ENCODE measurements at regions not wholly inside any gene's neighbourhood (a gene's known extent, or its start where the extent isn't known, plus 50 kb on each side); places are given as distances from the start of the nearest gene placed in this dataset.
"Not testable (repeated sequence)": the region's sequence is repeated elsewhere in the genome, so short reads cannot be mapped to it uniquely, and the experiment has no call there.

- no peaks in the 10 kb centered on the region for H3K4me1 ChIP-seq (ENCODE audit: insufficient read depth, low read length)
- no peaks in the 10 kb centered on the region for H3K27me3 ChIP-seq (ENCODE audit: control insufficient read depth in 1 of 2, insufficient read depth in 2 of 2, low read length in 2 of 2)
- H3K9me3 ChIP-seq (ENCODE audit: low read length) = no peaks in the 10 kb centered on the region
- H3K4me3 ChIP-seq (ENCODE audit: low read depth in 1 of 2, low read length in 2 of 2) = no peak overlapping the region
- no peak overlapping the region for H3K27ac ChIP-seq (ENCODE audit: low read depth, low read length)
- H3K9ac ChIP-seq (ENCODE audit: low read length) = no peak overlapping the region
- H3K36me3 ChIP-seq (ENCODE audit: insufficient read depth, low read length) = no peaks in the 10 kb centered on the region
Observed at GRCh38 chr2:188677142-188677541, 297.0 kb upstream of the COL3A1 start.

DNA sequence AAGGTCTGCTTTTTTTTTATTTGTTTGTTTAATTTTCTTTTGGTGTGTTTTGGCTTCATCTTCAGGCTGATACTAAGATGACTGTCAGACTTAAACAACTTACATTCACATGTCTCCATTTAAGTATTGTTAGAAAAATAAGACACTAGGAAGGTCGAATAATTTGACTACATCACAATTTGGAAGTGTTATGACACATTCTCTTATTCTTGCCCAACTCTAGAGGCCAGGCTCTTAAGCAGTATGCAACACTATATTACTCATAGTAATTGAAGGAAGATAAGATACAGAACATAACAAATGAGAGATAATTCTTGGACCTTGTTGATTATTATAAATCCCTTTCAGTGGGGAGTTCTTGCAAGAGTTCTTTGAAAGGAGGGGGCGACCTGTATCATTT, 295.3 kb upstream of the COL3A1 start:
- no peaks in the 10 kb centered on the region for H3K36me3 ChIP-seq (ENCODE audit: insufficient read depth, low read length)
- H3K9ac ChIP-seq (ENCODE audit: low read length) = no peak overlapping the region
- no peak overlapping the region for H3K27ac ChIP-seq (ENCODE audit: low read depth, low read length)
- no peaks in the 10 kb centered on the region for H3K27me3 ChIP-seq (ENCODE audit: control insufficient read depth in 1 of 2, insufficient read depth in 2 of 2, low read length in 2 of 2)
- H3K9me3 ChIP-seq (ENCODE audit: low read length) = no peaks in the 10 kb centered on the region
- H3K4me1 ChIP-seq (ENCODE audit: insufficient read depth, low read length) = no peaks in the 10 kb centered on the region
- no peak overlapping the region for H3K4me3 ChIP-seq (ENCODE audit: low read depth in 1 of 2, low read length in 2 of 2)

- Histone ChIP-seq H3K4me3 (ENCODE audit: low read depth in 1 of 2, low read length in 2 of 2) (no peak overlapping the region), H3K9me3 (ENCODE audit: low read length) (no peaks in the 10 kb centered on the region), H3K27me3 (ENCODE audit: control insufficient read depth in 1 of 2, insufficient read depth in 2 of 2, low read length in 2 of 2) (no peaks in the 10 kb centered on the region), H3K4me1 (ENCODE audit: insufficient read depth, low read length) (no peaks in the 10 kb centered on the region), H3K9ac (ENCODE audit: low read length) (no peak overlapping the region), H3K36me3 (ENCODE audit: insufficient read depth, low read length) (no peaks in the 10 kb centered on the region), H3K27ac (ENCODE audit: low read depth, low read length) (no peak overlapping the region)
Observed at GRCh38 chr2:188682838-188683237, 291.3 kb upstream of the COL3A1 start.

- H3K36me3 ChIP-seq (ENCODE audit: insufficient read depth, low read length) = no peaks in the 10 kb centered on the region
- H3K4me3 ChIP-seq (ENCODE audit: low read depth in 1 of 2, low read length in 2 of 2) = no peak overlapping the region
- H3K27ac ChIP-seq (ENCODE audit: low read depth, low read length) = no peak overlapping the region
- H3K9ac ChIP-seq (ENCODE audit: low read length) = no peak overlapping the region
- H3K4me1 ChIP-seq (ENCODE audit: insufficient read depth, low read length) = no peaks in the 10 kb centered on the region
- H3K9me3 ChIP-seq (ENCODE audit: low read length) = no peaks in the 10 kb centered on the region
- H3K27me3 ChIP-seq (ENCODE audit: control insufficient read depth in 1 of 2, insufficient read depth in 2 of 2, low read length in 2 of 2) = no peaks in the 10 kb centered on the region
Observed at GRCh38 chr2:188684795-188685194, 289.4 kb upstream of the COL3A1 start.

DNA sequence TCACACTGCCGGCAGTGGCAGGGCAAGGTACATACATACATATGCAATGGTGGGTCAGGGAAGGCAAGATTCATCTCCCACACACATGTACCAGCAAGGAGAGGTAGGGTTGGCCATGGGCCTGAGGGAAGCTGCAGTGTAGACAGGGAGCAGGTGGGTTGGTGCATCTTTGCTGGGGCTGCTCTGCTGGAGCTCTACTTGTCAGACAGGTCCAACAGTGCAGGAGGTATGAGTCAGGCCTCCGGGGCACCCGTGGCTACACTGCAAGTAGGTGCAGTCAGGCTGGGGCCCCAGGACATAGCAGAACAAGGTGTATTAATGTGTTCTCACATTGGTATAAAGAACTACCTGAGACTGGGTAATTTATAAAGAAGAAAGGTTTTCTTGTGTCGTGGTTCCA, 281.1 kb upstream of the COL3A1 start:
- Histone ChIP-seq H3K27ac (ENCODE audit: low read depth, low read length) (no peak overlapping the region), H3K4me3 (ENCODE audit: low read depth in 1 of 2, low read length in 2 of 2) (no peak overlapping the region), H3K27me3 (ENCODE audit: control insufficient read depth in 1 of 2, insufficient read depth in 2 of 2, low read length in 2 of 2) (no peaks in the 10 kb centered on the region), H3K4me1 (ENCODE audit: insufficient read depth, low read length) (no peaks in the 10 kb centered on the region), H3K9ac (ENCODE audit: low read length) (no peak overlapping the region), H3K36me3 (ENCODE audit: insufficient read depth, low read length) (no peaks in the 10 kb centered on the region), H3K9me3 (ENCODE audit: low read length) (no peaks in the 10 kb centered on the region)

GRCh38 chr2:188693771-188694170, 280.4 kb upstream of the COL3A1 start:
- no peaks in the 10 kb centered on the region for H3K36me3 ChIP-seq (ENCODE audit: insufficient read depth, low read length)

GRCh38 chr2:188695953-188696352, 278.2 kb upstream of the COL3A1 start:
- Histone ChIP-seq H3K4me1 (ENCODE audit: insufficient read depth, low read length) (no peaks in the 10 kb centered on the region), H3K9me3 (ENCODE audit: low read length) (no peaks in the 10 kb centered on the region), H3K9ac (ENCODE audit: low read length) (no peak overlapping the region), H3K4me3 (ENCODE audit: low read depth in 1 of 2, low read length in 2 of 2) (no peak overlapping the region), H3K27me3 (ENCODE audit: control insufficient read depth in 1 of 2, insufficient read depth in 2 of 2, low read length in 2 of 2) (no peaks in the 10 kb centered on the region), H3K36me3 (ENCODE audit: insufficient read depth, low read length) (no peaks in the 10 kb centered on the region), H3K27ac (ENCODE audit: low read depth, low read length) (no peak overlapping the region)

More at GRCh38 chr2:188693771-188694170, 280.4 kb upstream of the COL3A1 start:
- no peak overlapping the region for H3K9ac ChIP-seq (ENCODE audit: low read length)
- no peak overlapping the region for H3K4me3 ChIP-seq (ENCODE audit: low read depth in 1 of 2, low read length in 2 of 2)
- no peak overlapping the region for H3K27ac ChIP-seq (ENCODE audit: low read depth, low read length)
- H3K27me3 ChIP-seq (ENCODE audit: control insufficient read depth in 1 of 2, insufficient read depth in 2 of 2, low read length in 2 of 2) = no peaks in the 10 kb centered on the region
- H3K4me1 ChIP-seq (ENCODE audit: insufficient read depth, low read length) = no peaks in the 10 kb centered on the region
- H3K9me3 ChIP-seq (ENCODE audit: low read length) = no peaks in the 10 kb centered on the region

DNA sequence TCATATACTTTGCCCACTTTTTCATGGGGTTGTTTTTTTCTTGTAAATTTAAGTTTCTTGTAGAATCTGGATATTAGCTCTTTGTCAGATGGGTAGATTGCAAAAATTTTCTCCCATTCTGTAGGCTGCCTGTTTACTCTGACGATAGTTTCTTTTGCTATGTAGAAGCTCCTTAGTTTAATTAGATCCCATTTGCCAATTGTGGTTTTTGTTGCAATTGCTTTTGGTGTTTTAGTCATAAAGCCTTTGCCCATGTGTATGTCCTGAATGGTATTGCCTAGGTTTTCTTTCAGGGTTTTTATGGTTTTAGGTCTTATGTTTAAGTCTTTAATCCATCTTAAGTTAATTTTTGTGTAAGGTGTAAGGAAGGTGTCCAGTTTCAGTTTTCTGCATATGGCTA, 276.0 kb upstream of the COL3A1 start:
- H3K9me3 ChIP-seq (ENCODE audit: low read length); H3K36me3 ChIP-seq (ENCODE audit: insufficient read depth, low read length); H3K27ac ChIP-seq (ENCODE audit: low read depth, low read length); H3K4me1 ChIP-seq (ENCODE audit: insufficient read depth, low read length); H3K4me3 ChIP-seq (ENCODE audit: low read depth in 1 of 2, low read length in 2 of 2); H3K9ac ChIP-seq (ENCODE audit: low read length); H3K27me3 ChIP-seq (ENCODE audit: control insufficient read depth in 1 of 2, insufficient read depth in 2 of 2, low read length in 2 of 2): not testable (repeated sequence)

DNA sequence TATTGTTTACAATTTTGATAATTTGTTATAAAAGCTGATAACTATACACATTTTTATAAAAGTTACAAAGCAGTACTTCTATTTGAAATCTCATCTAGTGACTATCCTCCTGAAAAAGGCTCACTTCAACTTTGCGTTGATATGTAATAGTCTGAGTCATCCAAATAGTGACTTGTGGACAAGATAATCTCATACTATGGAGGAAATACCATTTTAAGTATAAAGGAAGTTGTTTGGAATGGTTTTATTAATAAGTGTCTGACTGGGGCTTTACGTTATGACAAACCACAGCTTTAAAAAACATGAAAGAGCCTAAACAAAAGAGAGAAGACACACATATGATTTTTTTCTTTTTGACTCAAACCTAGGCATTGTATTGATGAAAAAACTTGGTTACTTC, 272.3 kb upstream of the COL3A1 start:
- H3K9me3 ChIP-seq (ENCODE audit: low read length) = no peaks in the 10 kb centered on the region
- no peak overlapping the region for H3K4me3 ChIP-seq (ENCODE audit: low read depth in 1 of 2, low read length in 2 of 2)
- no peaks in the 10 kb centered on the region for H3K36me3 ChIP-seq (ENCODE audit: insufficient read depth, low read length)

GRCh38 chr2:188705191-188705590, 269.0 kb upstream of the COL3A1 start:
- Histone ChIP-seq H3K9ac (ENCODE audit: low read length) (no peak overlapping the region), H3K27me3 (ENCODE audit: control insufficient read depth in 1 of 2, insufficient read depth in 2 of 2, low read length in 2 of 2) (no peaks in the 10 kb centered on the region), H3K4me1 (ENCODE audit: insufficient read depth, low read length) (no peaks in the 10 kb centered on the region), H3K9me3 (ENCODE audit: low read length) (no peaks in the 10 kb centered on the region), H3K36me3 (ENCODE audit: insufficient read depth, low read length) (no peaks in the 10 kb centered on the region), H3K4me3 (ENCODE audit: low read depth in 1 of 2, low read length in 2 of 2) (no peak overlapping the region), H3K27ac (ENCODE audit: low read depth, low read length) (no peak overlapping the region)

More for the DNA sequence above, 272.3 kb upstream of the COL3A1 start:
- no peak overlapping the region for H3K9ac ChIP-seq (ENCODE audit: low read length)
- no peaks in the 10 kb centered on the region for H3K27me3 ChIP-seq (ENCODE audit: control insufficient read depth in 1 of 2, insufficient read depth in 2 of 2, low read length in 2 of 2)
- no peaks in the 10 kb centered on the region for H3K4me1 ChIP-seq (ENCODE audit: insufficient read depth, low read length)
- no peak overlapping the region for H3K27ac ChIP-seq (ENCODE audit: low read depth, low read length)

- Histone ChIP-seq H3K27me3 (ENCODE audit: control insufficient read depth in 1 of 2, insufficient read depth in 2 of 2, low read length in 2 of 2) (no peaks in the 10 kb centered on the region), H3K27ac (ENCODE audit: low read depth, low read length) (no peak overlapping the region), H3K9me3 (ENCODE audit: low read length) (no peaks in the 10 kb centered on the region), H3K4me3 (ENCODE audit: low read depth in 1 of 2, low read length in 2 of 2) (no peak overlapping the region), H3K36me3 (ENCODE audit: insufficient read depth, low read length) (no peaks in the 10 kb centered on the region), H3K4me1 (ENCODE audit: insufficient read depth, low read length) (no peaks in the 10 kb centered on the region), H3K9ac (ENCODE audit: low read length) (no peak overlapping the region)
Observed at GRCh38 chr2:188713961-188714360, 260.2 kb upstream of the COL3A1 start.

DNA sequence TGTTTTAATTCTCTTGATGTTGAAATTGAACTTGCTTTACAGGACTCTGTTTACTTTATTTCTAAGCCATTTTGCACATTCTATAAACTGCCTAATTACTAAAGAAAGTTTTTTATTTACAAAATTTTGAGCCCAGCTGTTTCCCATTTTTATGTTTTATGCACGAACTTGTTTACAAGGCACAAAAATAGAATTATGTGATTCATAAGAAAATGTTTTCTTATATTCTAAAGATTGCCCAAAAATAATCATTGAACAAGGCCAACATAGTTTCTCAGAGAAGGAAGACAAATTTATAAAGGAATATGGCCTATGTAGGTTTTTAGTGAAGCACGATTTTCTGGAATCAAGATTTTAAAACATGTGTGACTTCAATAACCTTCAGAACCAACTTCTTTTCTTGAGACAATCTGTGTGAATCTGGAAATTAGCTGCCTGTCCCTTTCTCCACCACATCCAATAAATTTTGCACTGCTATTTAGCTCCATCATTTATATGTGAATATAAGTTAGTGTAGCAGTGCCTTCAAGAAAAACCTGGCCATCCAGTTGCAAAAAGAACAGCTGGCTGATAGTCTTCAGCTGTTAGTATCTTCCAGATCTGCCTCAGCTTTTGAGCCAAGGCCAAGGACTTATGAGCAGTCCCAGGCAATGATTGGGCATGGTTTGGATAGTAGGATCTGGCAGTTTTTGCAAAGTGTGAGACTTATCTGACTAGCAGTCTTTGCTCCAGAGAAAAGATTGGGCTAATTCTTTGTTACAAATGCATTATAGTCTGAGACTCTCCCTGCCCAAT, 253.2 kb upstream of the COL3A1 start:
- Histone ChIP-seq H3K27ac (ENCODE audit: low read depth, low read length) (no peak overlapping the region), H3K27me3 (ENCODE audit: control insufficient read depth in 1 of 2, insufficient read depth in 2 of 2, low read length in 2 of 2) (no peaks in the 10 kb centered on the region), H3K9ac (ENCODE audit: low read length) (no peak overlapping the region), H3K9me3 (ENCODE audit: low read length) (no peaks in the 10 kb centered on the region), H3K4me1 (ENCODE audit: insufficient read depth, low read length) (no peaks in the 10 kb centered on the region), H3K4me3 (ENCODE audit: low read depth in 1 of 2, low read length in 2 of 2) (no peak overlapping the region), H3K36me3 (ENCODE audit: insufficient read depth, low read length) (no peaks in the 10 kb centered on the region)
